Prostate gland (tissue), 2 donors: ENCODE measurements at regions not wholly inside any gene's neighbourhood (a gene's known extent, or its start where the extent isn't known, plus 50 kb on each side); places are given as distances from the start of the nearest gene placed in this dataset.

Experiments
- DNase-seq: peaks from one replicate; pipeline ENCODE4 v3.0.0-alpha.2; 2019; ENCODE audit warnings: low spot score
- H3K27ac ChIP-seq, 2 donors: fragments of 200-600 bp; sonication (generic); 2 replicates each; pipeline ENCODE4 v1.5.1; 2017 to 2019
- H3K27me3 ChIP-seq: fragments of 200-600 bp; sonication (generic); replicated peaks from 2 replicates; pipeline ENCODE4 v1.5.1; 2019; ENCODE audit not compliant: insufficient read depth
- H3K36me3 ChIP-seq, 2 donors: fragments of 200-600 bp; sonication (generic); 1 replicate in 1 of 2; 2 replicates in 1 of 2; pipeline versions ENCODE4 v1.5.1 to v1.8.1; 2017 to 2019
- H3K4me1 ChIP-seq: fragments of 200-600 bp; sonication (generic); replicated peaks from 2 replicates; pipeline ENCODE4 v1.5.1; 2019
- H3K4me3 ChIP-seq, 2 donors: fragments of 200-600 bp; sonication (generic); 2 replicates each; pipeline ENCODE4 v1.5.1; 2017 to 2019
- H3K9me3 ChIP-seq: fragments of 200-600 bp; sonication (generic); 2 replicates; pipeline ENCODE4 v1.5.1; 2017
- POLR2A ChIP-seq: fragments of 450-650 bp; IDR thresholded peaks from one replicate; pipeline ENCODE4 v1.6.1; 2016; ENCODE audit warnings: antibody characterized with exemption, mild to moderate bottlenecking
- POLR2AphosphoS5 ChIP-seq: sonication (generic); formaldehyde crosslinking; IDR thresholded peaks from one replicate; pipeline ENCODE4 v1.6.1; 2017; ENCODE audit warnings: antibody characterized with exemption
- WGBS: methylation state at CpG from one replicate; pipeline ENCODE4 v1.1.5; 2018; 5-methylcytosine and 5-hydroxymethylcytosine counted together
- intact Hi-C: fragments of 100-400 bp; cut with DNase I; formaldehyde crosslinking; loops from one replicate; pipeline ENCODE4 v1.14.2; 2022
- TF ChIP-seq, protein P1 (sequence below), 4 experiments: fragments of 200-600 bp in 2 of 4; fragments of 450-650 bp in 2 of 4; sonication (generic) in 2 of 4; IDR thresholded peaks; 1 replicate in 3 of 4; 2 replicates in 1 of 4; pipeline ENCODE4 v1.5.1; 2016 to 2019; ENCODE audit warnings: antibody characterized with exemption in 4 of 4, mild to moderate bottlenecking in 2 of 4, moderate library complexity in 2 of 4

DNA sequence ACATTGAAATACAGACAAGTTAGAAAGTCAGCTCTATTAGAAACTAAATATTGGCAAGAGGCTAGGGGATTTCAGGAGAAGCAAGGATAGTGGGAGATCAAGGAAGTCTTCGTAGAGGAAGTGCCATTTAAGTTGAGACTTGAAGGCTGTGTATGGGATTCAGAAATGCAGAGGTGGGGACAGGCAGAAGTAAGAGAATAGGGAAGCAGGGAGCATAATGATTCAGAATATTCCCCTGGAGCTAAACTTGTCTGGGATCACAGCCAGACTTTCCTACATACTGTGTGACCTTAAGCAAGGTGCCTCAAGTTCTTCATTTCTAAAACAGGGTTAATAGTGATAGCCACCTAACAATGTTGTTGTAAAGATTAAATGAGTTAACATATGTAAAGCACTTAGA, 108.8 kb downstream of the DDIT4L start:
- no peak for DNase-seq
- no peak for TF ChIP-seq POLR2AphosphoS5
- no peak for TF ChIP-seq POLR2A
- TF ChIP-seq, protein P1, sequence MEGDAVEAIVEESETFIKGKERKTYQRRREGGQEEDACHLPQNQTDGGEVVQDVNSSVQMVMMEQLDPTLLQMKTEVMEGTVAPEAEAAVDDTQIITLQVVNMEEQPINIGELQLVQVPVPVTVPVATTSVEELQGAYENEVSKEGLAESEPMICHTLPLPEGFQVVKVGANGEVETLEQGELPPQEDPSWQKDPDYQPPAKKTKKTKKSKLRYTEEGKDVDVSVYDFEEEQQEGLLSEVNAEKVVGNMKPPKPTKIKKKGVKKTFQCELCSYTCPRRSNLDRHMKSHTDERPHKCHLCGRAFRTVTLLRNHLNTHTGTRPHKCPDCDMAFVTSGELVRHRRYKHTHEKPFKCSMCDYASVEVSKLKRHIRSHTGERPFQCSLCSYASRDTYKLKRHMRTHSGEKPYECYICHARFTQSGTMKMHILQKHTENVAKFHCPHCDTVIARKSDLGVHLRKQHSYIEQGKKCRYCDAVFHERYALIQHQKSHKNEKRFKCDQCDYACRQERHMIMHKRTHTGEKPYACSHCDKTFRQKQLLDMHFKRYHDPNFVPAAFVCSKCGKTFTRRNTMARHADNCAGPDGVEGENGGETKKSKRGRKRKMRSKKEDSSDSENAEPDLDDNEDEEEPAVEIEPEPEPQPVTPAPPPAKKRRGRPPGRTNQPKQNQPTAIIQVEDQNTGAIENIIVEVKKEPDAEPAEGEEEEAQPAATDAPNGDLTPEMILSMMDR (IDR thresholded peaks at IDR 0.05): no peak
- Histone ChIP-seq H3K4me3 (no peak overlapping the region), H3K27ac (no peak overlapping the region), H3K9me3 (no peaks in the 10 kb centered on the region), H3K27me3 (no peaks in the 10 kb centered on the region), H3K4me1 (no peaks in the 10 kb centered on the region), H3K36me3 (no peaks in the 10 kb centered on the region)
- intact Hi-C loops: no loop called here
- 68% methylated on average over 1 of the region's 1 CpG for WGBS

DNA sequence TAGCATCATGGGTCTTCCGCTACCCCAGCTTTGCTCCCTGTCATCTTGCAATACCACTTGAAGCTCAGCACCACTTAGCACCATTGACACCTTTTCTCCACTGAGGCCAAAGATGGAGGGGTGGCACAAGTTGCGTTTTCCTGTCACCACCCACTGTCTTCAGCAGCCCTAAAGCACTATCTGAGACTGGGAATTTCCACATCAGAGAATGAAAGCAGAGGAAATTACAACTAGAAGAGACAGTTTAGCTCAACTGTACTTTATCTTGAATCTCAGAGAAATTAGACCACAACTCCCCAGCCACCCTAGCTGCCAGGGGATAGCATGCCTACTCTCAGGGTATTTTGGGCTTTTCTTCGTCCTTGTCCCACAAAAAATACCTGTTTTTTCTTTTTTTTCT, 111.0 kb downstream of the DDIT4L start:
- no peaks in the 10 kb centered on the region for H3K9me3 ChIP-seq
- 76% methylated on average over 3 of the region's 3 CpGs for WGBS
- H3K4me3 ChIP-seq: no peak overlapping the region
- no peak overlapping the region for H3K27ac ChIP-seq
- H3K36me3 ChIP-seq: no peaks in the 10 kb centered on the region
- no peak for DNase-seq
- no peaks in the 10 kb centered on the region for H3K4me1 ChIP-seq
- intact Hi-C loops: no loop called here
- H3K27me3 ChIP-seq: no peaks in the 10 kb centered on the region
- TF ChIP-seq, protein P1 (IDR thresholded peaks at IDR 0.05): no peak
- TF ChIP-seq POLR2A (no peak), POLR2AphosphoS5 (no peak)

DNA sequence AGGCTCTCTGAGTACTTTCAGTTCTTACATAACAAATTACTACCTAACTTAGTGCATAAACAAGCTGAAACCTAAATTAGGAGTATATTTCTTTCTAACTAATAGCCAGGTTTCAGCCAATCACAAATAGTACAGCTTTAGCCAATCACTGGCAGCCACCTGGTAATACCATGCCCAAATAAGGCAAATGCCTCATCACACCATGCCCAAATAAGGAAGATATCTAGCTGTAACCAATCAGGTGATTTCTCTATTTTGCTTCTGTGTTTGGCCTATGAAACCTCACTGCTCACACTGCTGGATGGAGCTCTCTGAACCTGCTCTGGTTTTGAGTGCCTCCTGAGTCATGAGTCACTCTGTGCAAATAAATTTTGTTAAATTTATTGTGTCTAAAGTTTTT, 113.5 kb downstream of the DDIT4L start:
- no peak overlapping the region for H3K4me3 ChIP-seq
- TF ChIP-seq POLR2A (no peak), POLR2AphosphoS5 (no peak)
- TF ChIP-seq, protein P1 (IDR thresholded peaks at IDR 0.05): no peak
- no peak overlapping the region for H3K27ac ChIP-seq
- no peak for DNase-seq
- no peaks in the 10 kb centered on the region for H3K9me3 ChIP-seq
- intact Hi-C loops: no loop called here
- H3K36me3 ChIP-seq: no peaks in the 10 kb centered on the region
- H3K4me1 ChIP-seq: no peaks in the 10 kb centered on the region
- no peaks in the 10 kb centered on the region for H3K27me3 ChIP-seq

DNA sequence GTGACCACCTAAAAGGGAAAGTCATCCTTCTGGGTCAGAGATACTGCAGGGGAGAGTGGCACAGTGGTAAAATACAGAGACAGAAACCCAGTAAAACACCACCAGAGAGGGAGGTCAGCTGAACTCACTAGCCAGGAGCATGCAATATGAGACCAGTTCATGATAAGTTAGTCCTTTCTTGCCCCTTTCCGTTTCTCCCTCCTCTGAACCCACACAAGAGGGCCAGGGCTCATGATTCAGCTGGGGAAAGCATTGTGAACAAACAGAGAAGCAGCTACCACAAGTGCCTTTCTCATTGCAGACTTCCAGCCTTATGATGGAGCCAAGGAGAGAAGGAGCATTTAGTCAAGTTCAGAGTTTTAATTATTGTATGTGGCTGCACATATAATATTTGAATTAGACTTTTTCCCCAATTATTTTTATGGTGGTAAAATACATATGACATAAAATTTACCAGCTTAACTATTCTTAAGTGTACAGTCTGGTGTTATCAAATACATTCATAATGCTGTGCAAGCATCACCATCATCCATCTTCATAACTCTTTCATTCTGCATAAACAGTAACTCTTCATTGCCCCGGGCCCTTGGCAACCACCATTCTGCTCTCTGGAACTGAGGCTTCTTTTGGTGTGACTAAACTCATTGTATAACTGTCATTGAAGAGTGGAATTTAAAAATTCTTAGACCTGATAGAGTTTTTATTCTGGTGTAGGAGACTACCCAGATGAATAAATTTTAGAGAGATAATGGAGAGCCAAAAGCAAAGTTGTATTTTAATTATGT, 114.6 kb downstream of the DDIT4L start:
- TF ChIP-seq POLR2AphosphoS5: no peak
- TF ChIP-seq, protein P1 (IDR thresholded peaks at IDR 0.05): no peak
- Histone ChIP-seq H3K4me1 (no peaks in the 10 kb centered on the region), H3K4me3 (no peak overlapping the region), H3K27ac (no peak overlapping the region), H3K36me3 (no peaks in the 10 kb centered on the region), H3K27me3 (no peaks in the 10 kb centered on the region), H3K9me3 (no peaks in the 10 kb centered on the region)
- WGBS: 81% methylated on average over 2 of the region's 2 CpGs
- intact Hi-C loops: no loop called here
- DNase-seq: no peak

DNA sequence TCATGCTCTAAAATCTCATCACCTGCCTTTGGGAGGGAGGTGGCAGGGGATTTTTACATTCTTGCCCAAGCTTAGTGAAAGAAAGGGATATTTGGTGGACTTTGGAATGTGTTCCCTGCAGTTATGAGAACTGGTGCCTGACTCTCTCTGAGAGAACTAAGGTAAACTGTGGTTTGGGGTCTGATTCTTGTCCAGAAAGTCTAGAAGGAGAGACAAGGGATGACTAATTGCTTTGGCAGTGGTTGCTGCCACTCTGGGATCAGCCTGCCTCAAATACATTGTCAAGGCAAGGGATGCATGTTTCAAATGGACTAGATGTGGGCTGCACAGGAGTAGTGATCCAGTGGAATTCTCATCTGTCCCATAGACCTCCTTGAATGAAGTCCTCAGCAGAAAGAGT, 115.2 kb downstream of the DDIT4L start:
- H3K36me3 ChIP-seq: no peaks in the 10 kb centered on the region
- H3K4me3 ChIP-seq: no peak overlapping the region
- no peak for TF ChIP-seq POLR2AphosphoS5
- TF ChIP-seq, protein P1 (IDR thresholded peaks at IDR 0.05): no peak
- no peak for TF ChIP-seq POLR2A
- no peaks in the 10 kb centered on the region for H3K27me3 ChIP-seq
- no peaks in the 10 kb centered on the region for H3K9me3 ChIP-seq
- no peaks in the 10 kb centered on the region for H3K4me1 ChIP-seq
- DNase-seq: no peak
- no peak overlapping the region for H3K27ac ChIP-seq
- intact Hi-C loops: no loop called here
